AML-193 (cell line): ENCODE measurements at regions not wholly inside any gene's neighbourhood (a gene's known extent, or its start where the extent isn't known, plus 50 kb on each side); places are given as distances from the start of the nearest gene placed in this dataset.

Source experiments
- DNase-seq, 2 experiments: peaks; one replicate each; lab custom pipeline; 2025; lab: John Stamatoyannopoulos, UW

- no peak for DNase-seq
These were observed 75.2 kb downstream of the RHCG start for GRCh38 chr15:89421219-89421618.

GRCh38 chr15:89419370-89419984 lies 76.9 kb downstream of the RHCG start:
- DNase-seq, result peak; percentile 30 to 38

- DNase-seq, result no peak
These were observed 79.1 kb downstream of the RHCG start for GRCh38 chr15:89417206-89417725.

GRCh38 chr15:89416339-89417183 lies 79.8 kb downstream of the RHCG start:
- DNase-seq, result peak; percentile 62 to 74

GRCh38 chr15:89414571-89414970 lies 79.9 kb upstream of the POLG start:
- no peak for DNase-seq

- DNase-seq, result no peak
These were observed 79.3 kb upstream of the POLG start for GRCh38 chr15:89413877-89414276.

GRCh38 chr15:89412905-89413411 lies 78.3 kb upstream of the POLG start:
- DNase-seq, result no peak

GRCh38 chr15:89410039-89410435 lies 75.4 kb upstream of the POLG start:
- no peak for DNase-seq

- no peak for DNase-seq
These were observed 74.8 kb upstream of the POLG start for GRCh38 chr15:89409184-89410038.

GRCh38 chr15:89408372-89409183 lies 74.0 kb upstream of the POLG start:
- DNase-seq, result no peak

- no peak for DNase-seq
These were observed 72.5 kb upstream of the POLG start for GRCh38 chr15:89406940-89407607.

GRCh38 chr15:89406218-89406939 lies 71.8 kb upstream of the POLG start:
- DNase-seq, result no peak

- no peak for DNase-seq
These were observed 70.9 kb upstream of the POLG start for GRCh38 chr15:89405494-89405893.

GRCh38 chr15:89404023-89404422 lies 69.4 kb upstream of the POLG start:
- DNase-seq, result no peak

GRCh38 chr15:89402518-89402805 lies 67.8 kb upstream of the POLG start:
- DNase-seq, result no peak

GRCh38 chr15:89401631-89402517 lies 67.2 kb upstream of the POLG start:
- DNase-seq, result peak; percentile 77 to 85

- DNase-seq, result no peak
These were observed 66.3 kb upstream of the POLG start for GRCh38 chr15:89400782-89401545.

- DNase-seq, result no peak
These were observed 65.6 kb upstream of the POLG start for GRCh38 chr15:89400116-89400781.
